Fibroblast of pulmonary artery (primary cell): ENCODE measurements at regions not wholly inside any gene's neighbourhood (a gene's known extent, or its start where the extent isn't known, plus 50 kb on each side); places are given as distances from the start of the nearest gene placed in this dataset.

Experiments
- DNase-seq: peaks from one replicate; pipeline ENCODE4 v3.0.0-alpha.2; 2010; ENCODE audit warnings: low read depth
- H3K4me3 ChIP-seq: replicated peaks from 2 replicates; pipeline ENCODE4 v1.5.1; 2011; ENCODE audit warnings: low read depth, mild to moderate bottlenecking, control low read depth, low read length, moderate library complexity
- CTCF ChIP-seq: IDR thresholded peaks from 2 replicates; pipeline ENCODE4 v1.5.1; 2011; ENCODE audit warnings: mild to moderate bottlenecking, control low read depth, low read length, inconsistent platforms; ENCODE audit errors: missing control alignments

GRCh38 chr13:83377491-83377890, 504.8 kb downstream of the SLITRK1 start:
- peak; percentile 3 for DNase-seq
- no peak for TF ChIP-seq CTCF
- H3K4me3 ChIP-seq, result no peak overlapping the region

GRCh38 chr13:83372786-83373185, 509.5 kb downstream of the SLITRK1 start:
- H3K4me3 ChIP-seq, result no peak overlapping the region
- TF ChIP-seq CTCF, result no peak
- no peak for DNase-seq

GRCh38 chr13:83365723-83366122, 516.6 kb downstream of the SLITRK1 start:
- no peak for TF ChIP-seq CTCF

GRCh38 chr13:83355041-83355440, 527.2 kb downstream of the SLITRK1 start:
- no peak overlapping the region for H3K4me3 ChIP-seq
- no peak for DNase-seq
- TF ChIP-seq CTCF, result no peak

More at GRCh38 chr13:83365723-83366122, 516.6 kb downstream of the SLITRK1 start:
- no peak overlapping the region for H3K4me3 ChIP-seq
- no peak for DNase-seq

GRCh38 chr13:83352391-83352790, 529.9 kb downstream of the SLITRK1 start:
- no peak for TF ChIP-seq CTCF
- no peak for DNase-seq
- H3K4me3 ChIP-seq, result no peak overlapping the region

GRCh38 chr13:83350569-83350968, 531.7 kb downstream of the SLITRK1 start:
- H3K4me3 ChIP-seq, result no peak overlapping the region
- peak; percentile 7 for DNase-seq
- no peak for TF ChIP-seq CTCF

GRCh38 chr13:83344518-83344917, 537.8 kb downstream of the SLITRK1 start:
- no peak for DNase-seq
- TF ChIP-seq CTCF, result no peak
- H3K4me3 ChIP-seq, result no peak overlapping the region
